ENCODE measurements at regions not wholly inside any gene's neighbourhood (a gene's known extent, or its start where the extent isn't known, plus 50 kb on each side); places are given as distances from the start of the nearest gene placed in this dataset.
"Not testable (repeated sequence)": the region's sequence is repeated elsewhere in the genome, so short reads cannot be mapped to it uniquely, and the experiment has no call there.

GRCh38 chr4:28075401-28075956 lies 1214.8 kb downstream of the STIM2 start:
- DNase-seq (ENCODE audit: low spot score in 2 of 2) = no peak
- H3K27ac ChIP-seq = no peak overlapping the region
- TF ChIP-seq POLR2A (IDR thresholded peaks at IDR 0.05) (no peak), POLR2AphosphoS5 (IDR thresholded peaks at IDR 0.05) (no peak), CTCF (IDR thresholded peaks at IDR 0.05) (no peak)
- no peaks in the 10 kb centered on the region for H3K9me3 ChIP-seq
- intact Hi-C loops (cut with DNase I; ENCODE audit: low total_unique reads) = no loop called here
- H3K27me3 ChIP-seq = no peaks in the 10 kb centered on the region
- H3K36me3 ChIP-seq = no peaks in the 10 kb centered on the region
- no peak overlapping the region for H3K4me3 ChIP-seq
- no peaks in the 10 kb centered on the region for H3K4me1 ChIP-seq

GRCh38 chr4:28077203-28077602 lies 1216.6 kb downstream of the STIM2 start:
- H3K36me3 ChIP-seq; H3K27ac ChIP-seq; DNase-seq (ENCODE audit: low spot score in 2 of 2); H3K4me3 ChIP-seq; intact Hi-C loops (cut with DNase I; ENCODE audit: low total_unique reads); H3K9me3 ChIP-seq; H3K4me1 ChIP-seq; H3K27me3 ChIP-seq: not testable (repeated sequence)

- no peak for TF ChIP-seq POLR2AphosphoS5 (IDR thresholded peaks at IDR 0.05)
- TF ChIP-seq POLR2A (IDR thresholded peaks at IDR 0.05) = no peak
- TF ChIP-seq CTCF (IDR thresholded peaks at IDR 0.05) = no peak
- Histone ChIP-seq H3K27me3 (no peaks in the 10 kb centered on the region), H3K4me3 (no peak overlapping the region), H3K9me3 (peaks cover 0 to 6% of the 10 kb centered on the region in 2 donors), H3K27ac (no peak overlapping the region), H3K4me1 (no peaks in the 10 kb centered on the region), H3K36me3 (no peaks in the 10 kb centered on the region)
- DNase-seq (ENCODE audit: low spot score in 2 of 2) = no peak
- intact Hi-C loops (cut with DNase I; ENCODE audit: low total_unique reads) = no loop called here
Measured at GRCh38 chr4:28082686-28083390, 1222.2 kb downstream of the STIM2 start.

GRCh38 chr4:28092610-28093009 lies 1232.0 kb downstream of the STIM2 start:
- intact Hi-C loops (cut with DNase I; ENCODE audit: low total_unique reads) = no loop called here
- TF ChIP-seq POLR2A (IDR thresholded peaks at IDR 0.05) (no peak), POLR2AphosphoS5 (IDR thresholded peaks at IDR 0.05) (no peak), CTCF (IDR thresholded peaks at IDR 0.05) (no peak)
- Histone ChIP-seq H3K27ac (no peak overlapping the region), H3K4me1 (no peaks in the 10 kb centered on the region), H3K27me3 (no peaks in the 10 kb centered on the region), H3K4me3 (no peak overlapping the region), H3K36me3 (no peaks in the 10 kb centered on the region), H3K9me3 (no peaks in the 10 kb centered on the region)
- DNase-seq (ENCODE audit: low spot score in 2 of 2) = no peak

GRCh38 chr4:28093071-28093470 lies 1232.4 kb downstream of the STIM2 start:
- intact Hi-C loops (cut with DNase I; ENCODE audit: low total_unique reads) = no loop called here
- Histone ChIP-seq H3K27me3 (no peaks in the 10 kb centered on the region), H3K4me3 (no peak overlapping the region), H3K36me3 (no peaks in the 10 kb centered on the region), H3K4me1 (no peaks in the 10 kb centered on the region), H3K9me3 (no peaks in the 10 kb centered on the region), H3K27ac (no peak overlapping the region)
- no peak for DNase-seq (ENCODE audit: low spot score in 2 of 2)
- TF ChIP-seq POLR2A (IDR thresholded peaks at IDR 0.05) (no peak), POLR2AphosphoS5 (IDR thresholded peaks at IDR 0.05) (no peak), CTCF (IDR thresholded peaks at IDR 0.05) (no peak)
